ENCODE measurements at regions not wholly inside any gene's neighbourhood (a gene's known extent, or its start where the extent isn't known, plus 50 kb on each side); places are given as distances from the start of the nearest gene placed in this dataset.

GRCh38 chr1:79089946-79090345 is 83.4 kb upstream of the ADGRL4 start:
- WGBS (ENCODE audit: insufficient coverage): no CpG with 5 or more reads among the region's 2 CpGs
- no peak overlapping the region for H3K9ac ChIP-seq (ENCODE audit: insufficient read depth, low read length, poor library complexity, severe bottlenecking)
- H3K4me2 ChIP-seq (replicated peaks; ENCODE audit: extremely low read depth, low read length, poor library complexity, severe bottlenecking): no peak overlapping the region
- intact Hi-C loops (cut with micrococcal nuclease): no loop called here
- H3K4me3 ChIP-seq (replicated peaks in 1 of 3; ENCODE audit: low read depth in 2 of 3, low read length in 3 of 3): no peak overlapping the region
- H3K9me3 ChIP-seq (replicated peaks in 1 of 2; ENCODE audit: control insufficient read depth in 1 of 2, insufficient read depth in 1 of 2, low read length in 2 of 2): no peaks in the 10 kb centered on the region
- no peaks in the 10 kb centered on the region for H3K79me2 ChIP-seq (ENCODE audit: insufficient read depth, low read length)
- H3K4me1 ChIP-seq (ENCODE audit: control insufficient read depth in 1 of 2, insufficient read depth in 2 of 2, low read length in 2 of 2): no peaks in the 10 kb centered on the region
- H3K27ac ChIP-seq (ENCODE audit: low read depth in 1 of 2, low read length in 2 of 2): no peak overlapping the region
- no peaks in the 10 kb centered on the region for H3K36me3 ChIP-seq (replicated peaks in 1 of 2; ENCODE audit: control insufficient read depth in 1 of 2, insufficient read depth in 2 of 2, low read length in 2 of 2)
- H4K20me1 ChIP-seq (ENCODE audit: insufficient read depth, low read length): no peaks in the 10 kb centered on the region
- Mint-ChIP-seq H3K9me3 (peaks cover 0 to 2% (median 0%) of the 10 kb centered on the region in 7 donors), H3K4me1 (no peaks in the 10 kb centered on the region), H3K4me3 (no peak overlapping the region), H3K27ac (no peak overlapping the region), H3K36me3 (no peaks in the 10 kb centered on the region), H3K27me3 (ENCODE audit: low read depth in 3 of 3) (no peaks in the 10 kb centered on the region)
- no peak for DNase-seq
- no peaks in the 10 kb centered on the region for H3K27me3 ChIP-seq (ENCODE audit: control insufficient read depth in 2 of 2, insufficient read depth in 2 of 2, low read length in 2 of 2)
- H2AFZ ChIP-seq (ENCODE audit: insufficient read depth, low read depth, low read length, poor library complexity, severe bottlenecking): no peak overlapping the region
- no peak for TF ChIP-seq CTCF (IDR thresholded peaks at IDR 0.05)

- no peaks in the 10 kb centered on the region for H3K4me1 ChIP-seq (ENCODE audit: control insufficient read depth in 1 of 2, insufficient read depth in 2 of 2, low read length in 2 of 2)
- no peak overlapping the region for H3K4me3 Mint-ChIP-seq
- no peak overlapping the region for H3K9ac ChIP-seq (ENCODE audit: insufficient read depth, low read length, poor library complexity, severe bottlenecking)
- H4K20me1 ChIP-seq (ENCODE audit: insufficient read depth, low read length): no peaks in the 10 kb centered on the region
- no peaks in the 10 kb centered on the region for H3K27me3 ChIP-seq (ENCODE audit: control insufficient read depth in 2 of 2, insufficient read depth in 2 of 2, low read length in 2 of 2)
- no peak overlapping the region for H3K27ac ChIP-seq (ENCODE audit: low read depth in 1 of 2, low read length in 2 of 2)
- no peaks in the 10 kb centered on the region for H3K36me3 Mint-ChIP-seq
- intact Hi-C loops (cut with micrococcal nuclease): no loop called here
- no peak for DNase-seq
- no peaks in the 10 kb centered on the region for H3K27me3 Mint-ChIP-seq (ENCODE audit: low read depth in 3 of 3)
- H2AFZ ChIP-seq (ENCODE audit: insufficient read depth, low read depth, low read length, poor library complexity, severe bottlenecking): no peak overlapping the region
- WGBS (ENCODE audit: insufficient coverage): no CpG with 5 or more reads among the region's 2 CpGs
- no peak for TF ChIP-seq CTCF (IDR thresholded peaks at IDR 0.05)
- no peaks in the 10 kb centered on the region for H3K36me3 ChIP-seq (replicated peaks in 1 of 2; ENCODE audit: control insufficient read depth in 1 of 2, insufficient read depth in 2 of 2, low read length in 2 of 2)
- H3K4me3 ChIP-seq (replicated peaks in 1 of 3; ENCODE audit: low read depth in 2 of 3, low read length in 3 of 3): no peak overlapping the region
- no peak overlapping the region for H3K4me2 ChIP-seq (replicated peaks; ENCODE audit: extremely low read depth, low read length, poor library complexity, severe bottlenecking)
- H3K4me1 Mint-ChIP-seq: no peaks in the 10 kb centered on the region
- no peaks in the 10 kb centered on the region for H3K9me3 ChIP-seq (replicated peaks in 1 of 2; ENCODE audit: control insufficient read depth in 1 of 2, insufficient read depth in 1 of 2, low read length in 2 of 2)
- H3K9me3 Mint-ChIP-seq: peaks cover 0 to 4% (median 2%) of the 10 kb centered on the region in 7 donors
- no peaks in the 10 kb centered on the region for H3K79me2 ChIP-seq (ENCODE audit: insufficient read depth, low read length)
- H3K27ac Mint-ChIP-seq: no peak overlapping the region
Observed at GRCh38 chr1:79082233-79082632, 75.7 kb upstream of the ADGRL4 start.
